Transverse colon (tissue), 4 donors: ENCODE measurements at regions not wholly inside any gene's neighbourhood (a gene's known extent, or its start where the extent isn't known, plus 50 kb on each side); places are given as distances from the start of the nearest gene placed in this dataset.

Source experiments
- EP300 ChIP-seq: sonication (generic); formaldehyde crosslinking; IDR thresholded peaks from one replicate; pipeline ENCODE4 v1.6.1; 2017; ENCODE audit warnings: antibody characterized with exemption, low read depth
- POLR2A ChIP-seq: fragments of 450-650 bp; IDR thresholded peaks from one replicate; pipeline ENCODE4 v1.6.1; 2016; ENCODE audit warnings: antibody characterized with exemption, mild to moderate bottlenecking, moderate library complexity
- POLR2AphosphoS5 ChIP-seq, 3 donors: sonication (generic); formaldehyde crosslinking; IDR thresholded peaks; one replicate each; pipeline ENCODE4 v1.6.1; 2016; ENCODE audit warnings: antibody characterized with exemption in 3 of 3
- TF ChIP-seq, protein P1 (sequence below), 5 experiments: fragments of 200-600 bp in 3 of 5; fragments of 450-650 bp in 2 of 5; sonication (generic) in 3 of 5; IDR thresholded peaks; 1 replicate in 2 of 5; 2 replicates in 3 of 5; pipeline ENCODE4 v1.5.1; 2016 to 2017; ENCODE audit warnings: antibody characterized with exemption in 5 of 5, inconsistent platforms in 3 of 5, mild to moderate bottlenecking in 2 of 5, moderate library complexity in 1 of 5

DNA sequence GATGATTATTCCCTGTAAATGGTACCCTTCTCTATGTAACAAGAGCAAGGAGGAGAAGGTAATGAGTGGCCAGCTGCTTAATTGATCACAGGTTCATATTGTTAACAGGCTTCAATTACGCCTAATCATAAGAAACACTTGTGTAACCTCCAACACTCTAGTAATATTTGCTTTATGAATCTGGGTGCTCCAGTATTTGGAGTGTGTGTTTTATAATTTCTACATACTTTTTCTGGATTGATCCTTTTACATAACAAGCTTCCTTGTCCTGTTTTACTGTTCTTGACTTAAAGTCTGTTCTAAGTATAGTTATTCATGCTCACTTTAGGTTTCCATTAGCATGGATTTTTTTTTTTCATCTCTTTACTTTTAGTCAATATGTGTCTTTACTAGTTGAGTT lies 984.2 kb downstream of the AMY1C start:
- TF ChIP-seq POLR2A (no peak), POLR2AphosphoS5 (IDR thresholded peaks at IDR 0.05) (no peak), EP300 (no peak)
- TF ChIP-seq, protein P1, sequence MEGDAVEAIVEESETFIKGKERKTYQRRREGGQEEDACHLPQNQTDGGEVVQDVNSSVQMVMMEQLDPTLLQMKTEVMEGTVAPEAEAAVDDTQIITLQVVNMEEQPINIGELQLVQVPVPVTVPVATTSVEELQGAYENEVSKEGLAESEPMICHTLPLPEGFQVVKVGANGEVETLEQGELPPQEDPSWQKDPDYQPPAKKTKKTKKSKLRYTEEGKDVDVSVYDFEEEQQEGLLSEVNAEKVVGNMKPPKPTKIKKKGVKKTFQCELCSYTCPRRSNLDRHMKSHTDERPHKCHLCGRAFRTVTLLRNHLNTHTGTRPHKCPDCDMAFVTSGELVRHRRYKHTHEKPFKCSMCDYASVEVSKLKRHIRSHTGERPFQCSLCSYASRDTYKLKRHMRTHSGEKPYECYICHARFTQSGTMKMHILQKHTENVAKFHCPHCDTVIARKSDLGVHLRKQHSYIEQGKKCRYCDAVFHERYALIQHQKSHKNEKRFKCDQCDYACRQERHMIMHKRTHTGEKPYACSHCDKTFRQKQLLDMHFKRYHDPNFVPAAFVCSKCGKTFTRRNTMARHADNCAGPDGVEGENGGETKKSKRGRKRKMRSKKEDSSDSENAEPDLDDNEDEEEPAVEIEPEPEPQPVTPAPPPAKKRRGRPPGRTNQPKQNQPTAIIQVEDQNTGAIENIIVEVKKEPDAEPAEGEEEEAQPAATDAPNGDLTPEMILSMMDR (IDR thresholded peaks at IDR 0.05), result no peak
